Endothelial cell of umbilical vein (primary cell): ENCODE measurements at regions not wholly inside any gene's neighbourhood (a gene's known extent, or its start where the extent isn't known, plus 50 kb on each side); places are given as distances from the start of the nearest gene placed in this dataset.

Experiments used
- BruUV-seq: library from RNA; stranded (reverse); fragments of 400-500 nt; replicated peaks from 2 replicates; lab custom pipeline; 2021; lab: Mats Ljungman, UMichigan
- CTCF ChIA-PET: fragments of 300-600, 350-600 bp; sonication (Branson Sonifier 250); formaldehyde crosslinking; loops from one replicate; lab custom pipeline; 2021; ENCODE audit warnings: antibody characterized with exemption, inconsistent platforms; lab: Charles Lee
- POLR2A ChIA-PET: fragments of 300-600, 350-600 bp; sonication (Branson Sonifier 250); formaldehyde crosslinking; loops from one replicate; lab custom pipeline; 2021; ENCODE audit warnings: antibody characterized with exemption, inconsistent platforms; lab: Charles Lee
- DNase-seq: peaks from one replicate; pipeline ENCODE4 v3.0.0-alpha.2; 2011; ENCODE audit warnings: low read depth, low spot score
- FAIRE-seq: peaks from 2 replicates; lab custom pipeline; 2011; peaks lifted over from hg19 to GRCh38; lab: Jason Lieb, UNC
- H2AFZ ChIP-seq: 2 replicates; pipeline ENCODE4 v1.6.0; 2012; ENCODE audit warnings: low read depth, low read length, control low read depth, inconsistent platforms
- H3K27ac ChIP-seq: 2 replicates; pipeline ENCODE4 v1.5.1; 2011; ENCODE audit warnings: low read depth, mild to moderate bottlenecking, control low read depth, low read length, moderate library complexity; ENCODE audit not compliant: insufficient read depth
- H3K27me3 ChIP-seq, 2 experiments: 2 replicates each; pipeline versions ENCODE4 v1.6.0 to v1.6.1; 2011; ENCODE audit warnings: low read length in 2 of 2, mixed read lengths in 1 of 2; ENCODE audit not compliant: control insufficient read depth in 2 of 2, insufficient read depth in 2 of 2
- H3K36me3 ChIP-seq, 2 experiments: 2 replicates in 1 of 2; 3 replicates in 1 of 2; pipeline ENCODE4 v1.5.1; 2011; ENCODE audit warnings: low read length in 2 of 2, mild to moderate bottlenecking in 1 of 2, moderate library complexity in 1 of 2; ENCODE audit not compliant: control insufficient read depth in 2 of 2, insufficient read depth in 2 of 2; ENCODE audit errors: extremely low read depth in 1 of 2
- H3K4me1 ChIP-seq: 3 replicates; pipeline ENCODE4 v1.5.1; 2011; ENCODE audit warnings: mild to moderate bottlenecking, low read length; ENCODE audit not compliant: control insufficient read depth, insufficient read depth; ENCODE audit errors: extremely low read depth
- H3K4me2 ChIP-seq: 2 replicates; pipeline ENCODE4 v1.6.1; 2011; ENCODE audit warnings: low read length, control low read depth, mixed read lengths; ENCODE audit not compliant: insufficient read depth
- H3K4me3 ChIP-seq, 3 experiments: fragments of 200-600 bp in 1 of 3; sonication (generic), shearing (Covaris generic) in 1 of 3; replicated peaks in 1 of 3; 2 replicates each; pipeline ENCODE4 v1.5.1; 2011 to 2016; ENCODE audit warnings: control low read depth in 3 of 3, low read length in 3 of 3, mild to moderate bottlenecking in 2 of 3, inconsistent platforms in 1 of 3, low read depth in 1 of 3, moderate library complexity in 1 of 3; ENCODE audit not compliant: insufficient read depth in 1 of 3
- H3K79me2 ChIP-seq: 2 replicates; pipeline ENCODE4 v1.6.0; 2012; ENCODE audit warnings: low read length, inconsistent platforms; ENCODE audit not compliant: control insufficient read depth, insufficient read depth
- H3K9ac ChIP-seq: replicated peaks from 2 replicates; pipeline ENCODE3; 2011; ENCODE audit warnings: low read length, control low read depth; ENCODE audit not compliant: insufficient read depth; ENCODE audit errors: extremely low read depth
- H3K9me1 ChIP-seq: replicated peaks from 3 replicates; pipeline ENCODE4 v1.6.0; 2011; ENCODE audit warnings: mild to moderate bottlenecking, low read length; ENCODE audit not compliant: control insufficient read depth, insufficient read depth; ENCODE audit errors: extremely low read depth
- H3K9me3 ChIP-seq: replicated peaks from 2 replicates; pipeline ENCODE4 v1.5.1; 2012; ENCODE audit warnings: low read length, inconsistent platforms; ENCODE audit not compliant: control insufficient read depth, insufficient read depth
- H4K20me1 ChIP-seq: replicated peaks from 2 replicates; pipeline ENCODE3; 2011; ENCODE audit warnings: mild to moderate bottlenecking, low read length; ENCODE audit not compliant: control insufficient read depth, insufficient read depth; ENCODE audit errors: extremely low read depth
- CTCF ChIP-seq, 2 donors: IDR thresholded peaks; 1 replicate in 1 of 2; 2 replicates in 1 of 2; pipeline ENCODE4 v1.5.1; 2011; ENCODE audit warnings: low read length in 2 of 2, mild to moderate bottlenecking in 2 of 2, moderate library complexity in 2 of 2, control low read depth in 1 of 2, inconsistent platforms in 1 of 2, low read depth in 1 of 2; ENCODE audit not compliant: insufficient read depth in 1 of 2; ENCODE audit errors: extremely low read depth in 1 of 2
- FOS ChIP-seq: IDR thresholded peaks from 2 replicates; pipeline ENCODE4 v1.6.1; 2011; ENCODE audit warnings: mild to moderate bottlenecking, low read length, moderate library complexity, borderline replicate concordance; ENCODE audit not compliant: insufficient read depth
- GATA2 ChIP-seq: IDR thresholded peaks from 2 replicates; pipeline ENCODE4 v1.7.0; 2011; ENCODE audit warnings: low read depth, mild to moderate bottlenecking, moderate library complexity, mixed read lengths, low read length; ENCODE audit not compliant: insufficient read length, insufficient read depth
- JUN ChIP-seq: IDR thresholded peaks from 2 replicates; pipeline ENCODE4 v1.6.1; 2011; ENCODE audit warnings: borderline replicate concordance, low read depth; ENCODE audit not compliant: insufficient read length, insufficient read depth
- MYC ChIP-seq: IDR thresholded peaks from one replicate; pipeline ENCODE4 v1.6.1; 2011; ENCODE audit warnings: mild to moderate bottlenecking, low read depth, low read length
- POLR2A ChIP-seq: IDR thresholded peaks from 2 replicates; pipeline ENCODE4 v1.6.1; 2012; ENCODE audit warnings: low read depth, mild to moderate bottlenecking, control low read depth, low read length
- POLR2AphosphoS5 ChIP-seq: IDR thresholded peaks from 2 replicates; pipeline ENCODE4 v1.6.1; 2012; ENCODE audit warnings: low read depth, mild to moderate bottlenecking, control low read depth, low read length, moderate library complexity; ENCODE audit not compliant: insufficient read depth
- dilution Hi-C: fragments of 300-500 bp; cut with MboI; formaldehyde crosslinking; loops from one replicate; pipeline ENCODE4 v1.15.0; 2019; ENCODE audit warnings: low sequenced_read_pairs; ENCODE audit not compliant: extremely low pct_ligation_motif_present
- intact Hi-C: fragments of 100-400 bp; cut with micrococcal nuclease; formaldehyde crosslinking; loops from one replicate; pipeline ENCODE4 v1.10.0; 2022

GRCh38 chr9:76560481-76560922, 101.5 kb downstream of the GCNT1 start:
- Histone ChIP-seq H3K4me3 (no peak overlapping the region), H3K36me3 (no peaks in the 10 kb centered on the region), H3K27me3 (no peaks in the 10 kb centered on the region), H3K4me1 (peaks cover 9% of the 10 kb centered on the region), H4K20me1 (no peaks in the 10 kb centered on the region), H3K4me2 (no peak overlapping the region), H3K9me1 (no peaks in the 10 kb centered on the region), H2AFZ (no peak overlapping the region), H3K79me2 (no peaks in the 10 kb centered on the region), H3K9me3 (no peaks in the 10 kb centered on the region), H3K9ac (no peak overlapping the region), H3K27ac (no peak overlapping the region)
- POLR2A ChIA-PET = no interaction called here
- BruUV-seq = no TSS peak
- CTCF ChIA-PET = no interaction called here
- DNase-seq (no peak), FAIRE-seq (no peak)
- TF ChIP-seq JUN = no peak
- no peak for TF ChIP-seq POLR2A
- TF ChIP-seq CTCF (IDR thresholded peaks at IDR 0.05; ENCODE audit: extremely low read depth in 1 of 2, insufficient read depth in 1 of 2, low read depth in 1 of 2, low read length in 2 of 2) = no peak
- no peak for TF ChIP-seq GATA2
- TF ChIP-seq FOS = no peak
- TF ChIP-seq POLR2AphosphoS5 = no peak
- no peak for TF ChIP-seq MYC
- dilution Hi-C loops (no loop called here), intact Hi-C loops (no loop called here)
